ENCODE measurements at regions not wholly inside any gene's neighbourhood (a gene's known extent, or its start where the extent isn't known, plus 50 kb on each side); places are given as distances from the start of the nearest gene placed in this dataset.

- DNase-seq (ENCODE audit: low spot score) (no peak), ATAC-seq (no peak)
- POLR2A ChIA-PET, result no interaction called here
- Mint-ChIP-seq H3K27me3 (ENCODE audit: low read depth) (peaks cover 49% of the 10 kb centered on the region), H3K4me3 (no peak overlapping the region), H3K36me3 (peaks cover 5% of the 10 kb centered on the region; the same call in 1 of the 2 replicates), H3K9me3 (peaks cover 7% of the 10 kb centered on the region), H3K27ac (no peak overlapping the region), H3K4me1 (peaks cover 13% of the 10 kb centered on the region)
- CTCF ChIA-PET, result interaction anchor here (3.7 kb wide), 1 partner anchor 148 kb away, joined by 23 read pairs; no protein-coding TSS in a partner anchor
- TF ChIP-seq, protein P1, sequence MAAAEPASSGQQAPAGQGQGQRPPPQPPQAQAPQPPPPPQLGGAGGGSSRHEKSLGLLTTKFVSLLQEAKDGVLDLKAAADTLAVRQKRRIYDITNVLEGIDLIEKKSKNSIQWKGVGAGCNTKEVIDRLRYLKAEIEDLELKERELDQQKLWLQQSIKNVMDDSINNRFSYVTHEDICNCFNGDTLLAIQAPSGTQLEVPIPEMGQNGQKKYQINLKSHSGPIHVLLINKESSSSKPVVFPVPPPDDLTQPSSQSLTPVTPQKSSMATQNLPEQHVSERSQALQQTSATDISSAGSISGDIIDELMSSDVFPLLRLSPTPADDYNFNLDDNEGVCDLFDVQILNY (CRISPR knock-in tag; IDR thresholded peaks at IDR 0.05), result no peak
- no peak for TF ChIP-seq CDX4 (CRISPR knock-in tag; IDR thresholded peaks at IDR 0.05; ENCODE audit: borderline replicate concordance)
- TF ChIP-seq, protein P2, sequence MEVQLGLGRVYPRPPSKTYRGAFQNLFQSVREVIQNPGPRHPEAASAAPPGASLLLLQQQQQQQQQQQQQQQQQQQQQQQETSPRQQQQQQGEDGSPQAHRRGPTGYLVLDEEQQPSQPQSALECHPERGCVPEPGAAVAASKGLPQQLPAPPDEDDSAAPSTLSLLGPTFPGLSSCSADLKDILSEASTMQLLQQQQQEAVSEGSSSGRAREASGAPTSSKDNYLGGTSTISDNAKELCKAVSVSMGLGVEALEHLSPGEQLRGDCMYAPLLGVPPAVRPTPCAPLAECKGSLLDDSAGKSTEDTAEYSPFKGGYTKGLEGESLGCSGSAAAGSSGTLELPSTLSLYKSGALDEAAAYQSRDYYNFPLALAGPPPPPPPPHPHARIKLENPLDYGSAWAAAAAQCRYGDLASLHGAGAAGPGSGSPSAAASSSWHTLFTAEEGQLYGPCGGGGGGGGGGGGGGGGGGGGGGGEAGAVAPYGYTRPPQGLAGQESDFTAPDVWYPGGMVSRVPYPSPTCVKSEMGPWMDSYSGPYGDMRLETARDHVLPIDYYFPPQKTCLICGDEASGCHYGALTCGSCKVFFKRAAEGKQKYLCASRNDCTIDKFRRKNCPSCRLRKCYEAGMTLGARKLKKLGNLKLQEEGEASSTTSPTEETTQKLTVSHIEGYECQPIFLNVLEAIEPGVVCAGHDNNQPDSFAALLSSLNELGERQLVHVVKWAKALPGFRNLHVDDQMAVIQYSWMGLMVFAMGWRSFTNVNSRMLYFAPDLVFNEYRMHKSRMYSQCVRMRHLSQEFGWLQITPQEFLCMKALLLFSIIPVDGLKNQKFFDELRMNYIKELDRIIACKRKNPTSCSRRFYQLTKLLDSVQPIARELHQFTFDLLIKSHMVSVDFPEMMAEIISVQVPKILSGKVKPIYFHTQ (CRISPR knock-in tag; IDR thresholded peaks at IDR 0.05), result no peak
- no peak for TF ChIP-seq NFE2L1 (CRISPR knock-in tag; IDR thresholded peaks at IDR 0.05)
- no peak for TF ChIP-seq CREB1 (CRISPR knock-in tag; IDR thresholded peaks at IDR 0.05)
- TF ChIP-seq CREM (CRISPR knock-in tag; IDR thresholded peaks at IDR 0.05), result no peak
- no peak for TF ChIP-seq ATF6 (CRISPR knock-in tag; IDR thresholded peaks at IDR 0.05)
- no peak for TF ChIP-seq ZNF121 (CRISPR knock-in tag; IDR thresholded peaks at IDR 0.05)
- TF ChIP-seq, protein P3, sequence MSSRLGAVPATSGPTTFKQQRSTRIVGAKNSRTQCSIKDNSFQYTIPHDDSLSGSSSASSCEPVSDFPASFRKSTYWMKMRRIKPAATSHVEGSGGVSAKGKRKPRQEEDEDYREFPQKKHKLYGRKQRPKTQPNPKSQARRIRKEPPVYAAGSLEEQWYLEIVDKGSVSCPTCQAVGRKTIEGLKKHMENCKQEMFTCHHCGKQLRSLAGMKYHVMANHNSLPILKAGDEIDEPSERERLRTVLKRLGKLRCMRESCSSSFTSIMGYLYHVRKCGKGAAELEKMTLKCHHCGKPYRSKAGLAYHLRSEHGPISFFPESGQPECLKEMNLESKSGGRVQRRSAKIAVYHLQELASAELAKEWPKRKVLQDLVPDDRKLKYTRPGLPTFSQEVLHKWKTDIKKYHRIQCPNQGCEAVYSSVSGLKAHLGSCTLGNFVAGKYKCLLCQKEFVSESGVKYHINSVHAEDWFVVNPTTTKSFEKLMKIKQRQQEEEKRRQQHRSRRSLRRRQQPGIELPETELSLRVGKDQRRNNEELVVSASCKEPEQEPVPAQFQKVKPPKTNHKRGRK (CRISPR knock-in tag; IDR thresholded peaks at IDR 0.05; ENCODE audit: borderline replicate concordance), result no peak
Observed at GRCh38 chr1:214184992-214185391, 96.0 kb upstream of the SMYD2 start.

DNA sequence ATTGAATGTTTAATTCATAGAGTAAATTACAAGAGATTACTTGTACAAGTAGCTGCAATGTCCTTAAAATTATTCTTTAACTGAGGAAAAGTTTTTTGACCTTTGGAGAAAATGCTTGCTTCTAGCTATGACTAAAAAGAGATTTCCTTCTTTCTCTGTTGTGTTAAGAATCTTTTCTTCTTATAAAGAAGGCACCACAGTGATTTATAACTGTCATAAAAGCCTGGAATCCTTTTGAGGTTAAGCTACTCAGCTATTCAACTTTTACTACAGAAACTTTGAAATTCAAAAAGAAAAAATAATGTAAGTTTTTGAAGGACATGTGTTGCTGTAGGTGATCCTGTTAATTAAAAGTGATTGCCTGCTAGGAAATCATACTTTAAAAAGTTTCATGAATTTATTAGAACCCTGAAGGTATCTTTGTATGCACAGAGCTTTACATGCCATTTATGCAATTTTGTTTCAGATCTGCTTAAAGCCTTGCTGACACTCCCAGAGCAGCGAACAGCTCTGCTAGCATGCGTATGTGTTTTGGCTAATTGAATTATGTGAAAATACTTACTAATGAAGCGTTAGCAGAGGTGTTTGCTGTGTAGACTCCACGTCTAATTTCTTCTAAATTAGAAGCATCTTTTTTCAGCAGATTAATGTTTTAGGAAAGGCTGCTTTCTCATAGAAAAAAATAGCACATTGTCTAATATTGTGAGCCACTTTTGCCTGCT lies 94.7 kb upstream of the SMYD2 start:
- ChIA-PET POLR2A (no interaction called here), CTCF (interaction anchor here (1.1 to 3.7 kb wide), 3 partner anchors 28 to 146 kb away, joined by 3 to 23 read pairs (median 8); no protein-coding TSS in a partner anchor)
- no peak overlapping the region for H3K4me3 Mint-ChIP-seq
- H3K36me3 Mint-ChIP-seq, result peaks cover 5% of the 10 kb centered on the region; the same call in 1 of the 2 replicates
- DNase-seq (ENCODE audit: low spot score) (no peak), ATAC-seq (no peak)
- H3K9me3 Mint-ChIP-seq, result peaks cover 7% of the 10 kb centered on the region
- H3K4me1 Mint-ChIP-seq, result peaks cover 13% of the 10 kb centered on the region
- H3K27me3 Mint-ChIP-seq (ENCODE audit: low read depth), result peaks cover 49% of the 10 kb centered on the region
- H3K27ac Mint-ChIP-seq, result no peak overlapping the region
- no peak for TF ChIP-seq MXD4 (CRISPR knock-in tag; IDR thresholded peaks at IDR 0.05; ENCODE audit: borderline replicate concordance)
- TF ChIP-seq, protein P4, sequence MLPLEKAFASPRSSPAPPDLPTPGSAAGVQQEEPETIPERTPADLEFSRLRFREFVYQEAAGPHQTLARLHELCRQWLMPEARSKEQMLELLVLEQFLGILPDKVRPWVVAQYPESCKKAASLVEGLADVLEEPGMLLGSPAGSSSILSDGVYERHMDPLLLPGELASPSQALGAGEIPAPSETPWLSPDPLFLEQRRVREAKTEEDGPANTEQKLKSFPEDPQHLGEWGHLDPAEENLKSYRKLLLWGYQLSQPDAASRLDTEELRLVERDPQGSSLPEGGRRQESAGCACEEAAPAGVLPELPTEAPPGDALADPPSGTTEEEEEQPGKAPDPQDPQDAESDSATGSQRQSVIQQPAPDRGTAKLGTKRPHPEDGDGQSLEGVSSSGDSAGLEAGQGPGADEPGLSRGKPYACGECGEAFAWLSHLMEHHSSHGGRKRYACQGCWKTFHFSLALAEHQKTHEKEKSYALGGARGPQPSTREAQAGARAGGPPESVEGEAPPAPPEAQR (CRISPR knock-in tag; IDR thresholded peaks at IDR 0.05), result no peak
- no peak for TF ChIP-seq ZNF121 (CRISPR knock-in tag; IDR thresholded peaks at IDR 0.05)
- TF ChIP-seq GRHL2 (CRISPR knock-in tag; IDR thresholded peaks at IDR 0.05; ENCODE audit: insufficient replicate concordance, severe bottlenecking), result no peak
- TF ChIP-seq SOX15 (CRISPR knock-in tag; IDR thresholded peaks at IDR 0.05), result no peak
- no peak for TF ChIP-seq PREB (CRISPR knock-in tag; IDR thresholded peaks at IDR 0.05; ENCODE audit: borderline replicate concordance)
- TF ChIP-seq FOXP4 (CRISPR knock-in tag; IDR thresholded peaks at IDR 0.05), result no peak
- TF ChIP-seq MYBL2 (CRISPR knock-in tag; IDR thresholded peaks at IDR 0.05), result no peak
- no peak for TF ChIP-seq ZNF423 (CRISPR knock-in tag; IDR thresholded peaks at IDR 0.05)
- no peak for TF ChIP-seq SMAD4 (CRISPR knock-in tag; IDR thresholded peaks at IDR 0.05)

Measured in WTC11 (cell line).